Activated CD4-positive, alpha-beta T cell treated with anti-CD3 and anti-CD28 coated beads, Interleukin-2, amount 50 U/mL, for 16 hours (primary cell): ENCODE measurements at regions not wholly inside any gene's neighbourhood (a gene's known extent, or its start where the extent isn't known, plus 50 kb on each side); places are given as distances from the start of the nearest gene placed in this dataset.
"Not testable (repeated sequence)": the region's sequence is repeated elsewhere in the genome, so short reads cannot be mapped to it uniquely, and the experiment has no call there.

Experiments
- DNase-seq: peaks from one replicate; pipeline ENCODE4 v3.0.0-alpha.2; 2020

GRCh38 chr3:194189243-194189791 lies 53.4 kb downstream of the HES1 start:
- DNase-seq: no peak

- not testable (repeated sequence) for DNase-seq
Measured at GRCh38 chr3:194191850-194192249, 55.9 kb downstream of the HES1 start.

GRCh38 chr3:194194051-194194756 lies 58.3 kb downstream of the HES1 start:
- DNase-seq: no peak

GRCh38 chr3:194194757-194195085 lies 58.8 kb downstream of the HES1 start:
- DNase-seq: no peak

- DNase-seq: no peak
Measured at GRCh38 chr3:194195611-194196010, 59.7 kb downstream of the HES1 start.

GRCh38 chr3:194196876-194197275 lies 60.9 kb downstream of the HES1 start:
- DNase-seq: no peak

- no peak for DNase-seq
Measured at GRCh38 chr3:194197396-194197960, 61.5 kb downstream of the HES1 start.

GRCh38 chr3:194197981-194198695 lies 62.2 kb downstream of the HES1 start:
- DNase-seq: no peak

- no peak for DNase-seq
Measured at GRCh38 chr3:194198938-194199337, 63.0 kb downstream of the HES1 start.

- DNase-seq: no peak
Measured at GRCh38 chr3:194200422-194201081, 64.6 kb downstream of the HES1 start.

GRCh38 chr3:194201953-194202666 lies 66.2 kb downstream of the HES1 start:
- no peak for DNase-seq

- peak; percentile 17 for DNase-seq
Measured at GRCh38 chr3:194203482-194204041, 67.6 kb downstream of the HES1 start.

- no peak for DNase-seq
Measured at GRCh38 chr3:194204042-194204987, 68.4 kb downstream of the HES1 start.

- DNase-seq: peak; percentile 8
Measured at GRCh38 chr3:194205675-194206133, 69.8 kb downstream of the HES1 start.

GRCh38 chr3:194206320-194206719 lies 70.4 kb downstream of the HES1 start:
- no peak for DNase-seq

- DNase-seq: no peak
Measured at GRCh38 chr3:194208709-194209108, 72.8 kb downstream of the HES1 start.

- no peak for DNase-seq
Measured at GRCh38 chr3:194212161-194212844, 76.4 kb downstream of the HES1 start.

GRCh38 chr3:194212845-194213331 lies 76.9 kb downstream of the HES1 start:
- no peak for DNase-seq

- DNase-seq: no peak
Measured at GRCh38 chr3:194215392-194215791, 79.4 kb downstream of the HES1 start.
